ENCODE measurements at regions not wholly inside any gene's neighbourhood (a gene's known extent, or its start where the extent isn't known, plus 50 kb on each side); places are given as distances from the start of the nearest gene placed in this dataset.

DNA sequence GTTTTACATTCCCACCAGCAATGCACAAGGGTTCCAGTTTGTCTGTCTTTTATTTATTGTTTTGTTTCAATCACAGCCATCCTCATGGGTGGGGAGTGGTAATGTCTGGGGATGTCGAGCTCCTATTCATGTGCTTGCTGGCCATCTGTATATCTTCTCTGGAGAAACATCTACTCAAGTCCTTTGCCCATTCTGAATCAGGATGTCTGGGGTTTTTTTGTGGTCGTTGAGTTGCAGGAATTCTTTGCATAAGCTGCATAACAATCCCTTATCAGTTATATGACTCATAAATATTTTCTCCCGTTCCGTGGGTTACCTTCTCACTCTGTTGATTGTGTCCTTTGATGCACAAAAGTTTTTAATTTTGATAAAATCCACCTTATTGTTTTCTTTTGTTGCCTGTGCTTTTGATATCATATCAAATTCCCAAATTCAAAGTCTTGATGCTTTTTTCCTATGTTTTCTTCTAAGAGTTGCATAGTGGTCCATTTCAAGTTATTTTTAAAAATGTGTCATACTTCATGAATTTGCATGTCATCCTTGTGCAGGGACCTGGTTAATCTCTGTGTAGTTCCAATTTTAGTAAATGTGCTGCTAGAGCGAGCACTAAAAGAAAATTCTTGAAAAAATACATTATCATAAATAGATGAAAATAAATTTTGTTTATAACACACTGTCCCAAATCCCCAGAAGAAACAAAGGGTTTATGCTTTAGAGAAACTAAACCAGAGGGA lies 54.9 kb upstream of the PDE10A start:
- Mint-ChIP-seq H3K9me3 (no peaks in the 10 kb centered on the region), H3K4me1 (ENCODE audit: low read depth) (no peaks in the 10 kb centered on the region), H3K4me3 (no peak overlapping the region), H3K36me3 (ENCODE audit: insufficient read depth in 2 of 2) (no peaks in the 10 kb centered on the region), H3K27ac (no peak overlapping the region), H3K27me3 (ENCODE audit: low read depth) (peaks cover 8% of the 10 kb centered on the region)
- DNase-seq (no peak), ATAC-seq (replicated peaks in 1 of 2) (no peak)

DNA sequence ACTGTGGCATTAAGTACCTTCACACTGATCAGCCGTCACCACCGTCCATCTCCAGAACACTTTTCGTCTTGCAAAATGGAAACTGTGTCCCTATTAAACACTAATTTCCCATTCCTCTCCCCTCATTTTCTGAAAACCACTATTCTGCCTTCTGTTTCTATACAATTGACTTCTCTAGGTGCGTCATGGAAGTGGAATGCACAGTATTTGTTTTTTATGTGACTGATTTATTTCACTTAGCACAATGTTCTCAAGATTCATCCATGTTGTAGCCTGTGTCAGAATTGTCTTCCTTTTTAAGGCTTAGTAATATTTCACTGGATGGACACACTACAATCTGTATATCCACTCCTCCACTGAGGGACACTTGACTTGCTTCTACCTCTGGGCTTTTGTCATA lies 53.8 kb upstream of the PDE10A start:
- Mint-ChIP-seq H3K9me3 (no peaks in the 10 kb centered on the region), H3K27me3 (ENCODE audit: low read depth) (peaks cover 8% of the 10 kb centered on the region), H3K4me3 (no peak overlapping the region)

DNA sequence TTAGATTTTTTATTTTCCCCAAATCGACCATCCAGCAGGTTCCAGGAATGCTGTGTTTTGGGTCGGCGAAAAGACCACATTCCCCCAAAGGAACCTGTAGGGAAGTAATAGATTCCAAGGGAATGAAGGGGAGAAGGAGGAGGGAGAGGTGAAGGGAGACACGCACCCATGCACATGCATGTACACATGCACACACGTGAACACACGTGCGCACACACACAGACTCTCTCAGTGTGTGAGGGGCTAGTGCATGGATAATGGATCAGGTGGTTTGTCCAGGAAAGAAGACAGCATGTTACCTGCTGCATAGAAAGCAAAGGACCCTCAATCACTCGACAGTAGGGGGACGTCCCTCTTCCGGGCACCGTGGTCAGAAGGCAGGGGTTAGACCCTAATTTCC lies 52.4 kb upstream of the PDE10A start:
- H3K4me3 Mint-ChIP-seq = no peak overlapping the region

More for the DNA sequence above, 53.8 kb upstream of the PDE10A start:
- no peak for DNase-seq
- H3K27ac Mint-ChIP-seq = no peak overlapping the region
- no peak for ATAC-seq (replicated peaks in 1 of 2)
- no peaks in the 10 kb centered on the region for H3K36me3 Mint-ChIP-seq (ENCODE audit: insufficient read depth in 2 of 2)
- no peaks in the 10 kb centered on the region for H3K4me1 Mint-ChIP-seq (ENCODE audit: low read depth)

DNA sequence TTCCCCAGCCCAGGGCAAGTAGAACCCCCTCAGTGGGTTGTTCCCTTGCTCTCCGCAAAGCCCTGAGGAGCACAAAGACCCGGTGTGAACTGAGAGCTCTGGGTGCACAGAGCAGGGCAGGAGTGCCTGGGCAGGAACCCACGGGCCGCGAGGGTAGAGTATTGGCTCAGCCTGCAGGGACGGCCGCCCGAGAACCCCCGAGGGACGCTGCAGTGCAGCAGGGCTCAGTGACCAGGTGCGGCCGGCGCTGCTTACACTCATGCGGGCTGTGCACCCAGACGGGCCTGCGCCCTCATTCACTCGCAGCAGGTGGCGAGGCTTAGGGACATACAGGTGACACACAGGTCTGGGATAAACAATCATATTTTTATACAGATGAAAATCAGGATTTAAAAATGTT lies 51.9 kb upstream of the PDE10A start:
- ATAC-seq (replicated peaks in 1 of 2) = no peak
- Mint-ChIP-seq H3K9me3 (peaks cover 2% of the 10 kb centered on the region in 2 donors), H3K27me3 (ENCODE audit: low read depth) (peaks cover 8% of the 10 kb centered on the region), H3K4me3 (no peak overlapping the region), H3K36me3 (ENCODE audit: insufficient read depth in 2 of 2) (peaks cover 0 to 1% of the 10 kb centered on the region in 2 donors), H3K27ac (no peak overlapping the region), H3K4me1 (ENCODE audit: low read depth) (no peaks in the 10 kb centered on the region)
- DNase-seq = no peak

More for the DNA sequence above, 52.4 kb upstream of the PDE10A start:
- Mint-ChIP-seq H3K9me3 (no peaks in the 10 kb centered on the region), H3K27me3 (ENCODE audit: low read depth) (peaks cover 8% of the 10 kb centered on the region), H3K4me1 (ENCODE audit: low read depth) (no peaks in the 10 kb centered on the region), H3K27ac (no peak overlapping the region), H3K36me3 (ENCODE audit: insufficient read depth in 2 of 2) (no peaks in the 10 kb centered on the region)
- ATAC-seq (replicated peaks in 1 of 2) (no peak), DNase-seq (no peak)

DNA sequence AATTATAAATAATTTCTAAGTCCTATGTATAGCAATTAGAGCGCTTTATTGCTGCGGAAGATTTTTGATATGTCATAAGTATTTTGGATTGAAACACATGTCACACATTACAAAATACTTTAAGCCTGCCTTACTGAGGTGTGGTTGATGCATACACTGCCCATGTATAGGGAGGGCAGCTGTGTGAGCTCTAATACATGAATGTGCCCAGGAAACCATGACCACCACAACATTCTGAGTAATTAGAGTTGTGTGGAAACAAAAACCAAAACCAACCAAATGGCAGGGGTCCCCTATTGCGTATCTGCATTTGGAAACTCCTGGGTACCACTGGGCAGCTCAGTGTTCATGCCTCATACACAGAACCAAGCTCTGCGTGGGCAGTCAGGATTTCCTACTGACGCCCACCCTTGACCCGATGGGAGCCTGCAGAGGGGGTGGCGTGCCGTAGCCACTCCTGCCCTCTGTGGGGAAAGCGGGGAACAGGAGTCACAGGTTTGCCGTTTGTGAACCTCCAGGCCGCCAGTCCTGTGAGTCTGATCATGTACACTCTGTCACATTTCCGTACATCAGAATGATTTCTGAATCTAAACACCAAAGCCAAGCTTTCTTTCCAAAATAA lies 50.9 kb upstream of the PDE10A start:
- ATAC-seq (replicated peaks in 1 of 2) (no peak), DNase-seq (no peak)
- no peak overlapping the region for H3K27ac Mint-ChIP-seq
- peaks cover 3 to 6% of the 10 kb centered on the region in 2 donors for H3K9me3 Mint-ChIP-seq
- H3K4me3 Mint-ChIP-seq = no peak overlapping the region
- peaks cover under 1% of the 10 kb centered on the region for H3K27me3 Mint-ChIP-seq (ENCODE audit: low read depth)
- H3K36me3 Mint-ChIP-seq (ENCODE audit: insufficient read depth in 2 of 2) = peaks cover 0 to 2% of the 10 kb centered on the region in 2 donors
- H3K4me1 Mint-ChIP-seq (ENCODE audit: low read depth) = no peaks in the 10 kb centered on the region
